SU-DHL-6 (cell line): ENCODE measurements at regions not wholly inside any gene's neighbourhood (a gene's known extent, or its start where the extent isn't known, plus 50 kb on each side); places are given as distances from the start of the nearest gene placed in this dataset.

Source experiments
- H2AFZ ChIP-seq: fragments of 200-600 bp; sonication (generic); 2 replicates; pipeline ENCODE4 v1.6.1; 2014; ENCODE audit warnings: low read depth, mild to moderate bottlenecking, moderate library complexity, mixed read lengths, antibody characterized with exemption, low read length; ENCODE audit not compliant: severe bottlenecking
- H3F3A ChIP-seq: fragments of 200-600 bp; shearing (Covaris generic); 2 replicates; pipeline ENCODE4 v1.6.0; 2016; ENCODE audit warnings: antibody characterized with exemption, mild to moderate bottlenecking; ENCODE audit not compliant: insufficient read depth
- H3K27ac ChIP-seq: fragments of 200-600 bp; sonication (generic); 2 replicates; pipeline ENCODE4 v1.5.1; 2016; ENCODE audit warnings: low read depth, mild to moderate bottlenecking, low read length, moderate library complexity, mixed read lengths
- H3K27me3 ChIP-seq: fragments of 200-600 bp; sonication (generic), shearing (Covaris generic); 2 replicates; pipeline ENCODE4 v1.6.0; 2014; ENCODE audit warnings: mild to moderate bottlenecking, low read length
- H3K36me3 ChIP-seq: fragments of 200-600 bp; sonication (generic); 2 replicates; pipeline ENCODE4 v1.6.1; 2014; ENCODE audit warnings: mild to moderate bottlenecking, low read length, mixed read lengths
- H3K4me2 ChIP-seq: fragments of 300-600, 200-600 bp; shearing (Covaris generic), sonication (generic); 2 replicates; pipeline ENCODE4 v1.6.0; 2014; ENCODE audit warnings: low read length, low read depth, mild to moderate bottlenecking; ENCODE audit not compliant: poor library complexity, severe bottlenecking
- H3K4me3 ChIP-seq: fragments of 200-600 bp; sonication (generic); 2 replicates; pipeline ENCODE4 v1.5.1; 2014; ENCODE audit warnings: antibody characterized with exemption, low read length, mild to moderate bottlenecking, mixed read lengths; ENCODE audit not compliant: insufficient read depth, poor library complexity, severe bottlenecking
- H3K79me2 ChIP-seq: fragments of 200-600 bp; sonication (generic); 2 replicates; pipeline ENCODE4 v1.6.1; 2014; ENCODE audit warnings: mild to moderate bottlenecking, low read length, moderate library complexity; ENCODE audit not compliant: insufficient read depth
- H3K9ac ChIP-seq: fragments of 200-600 bp; sonication (generic); 2 replicates; pipeline ENCODE4 v1.7.0; 2014; ENCODE audit warnings: mild to moderate bottlenecking, low read length
- H3K9me2 ChIP-seq: fragments of 200-600 bp; sonication (generic); replicated peaks from 2 replicates; pipeline ENCODE4 v1.6.1; 2014; ENCODE audit warnings: low read length; ENCODE audit not compliant: insufficient read depth
- H3K9me3 ChIP-seq: fragments of 200-600 bp; sonication (generic); 2 replicates; pipeline ENCODE4 v1.6.1; 2014; ENCODE audit warnings: low read length, mixed read lengths; ENCODE audit not compliant: insufficient read depth
- H4K20me1 ChIP-seq: fragments of 200-600 bp; sonication (generic); 2 replicates; pipeline ENCODE4 v1.6.1; 2014; ENCODE audit warnings: low read depth, mild to moderate bottlenecking, antibody characterized with exemption, low read length, moderate library complexity, mixed read lengths
- CTCF ChIP-seq: fragments of 200-600 bp; sonication (generic); IDR thresholded peaks from one replicate; pipeline ENCODE4 v1.5.1; 2017; ENCODE audit warnings: antibody characterized with exemption, mild to moderate bottlenecking, low read length, moderate library complexity; ENCODE audit not compliant: insufficient read depth, poor library complexity, severe bottlenecking
- EZH2phosphoT487 ChIP-seq: fragments of 200-600 bp; sonication (generic), shearing (Covaris generic); conservative IDR thresholded peaks from 2 replicates; pipeline ENCODE4 v1.6.1; 2018; ENCODE audit warnings: mild to moderate bottlenecking, antibody characterized with exemption, low read length, moderate library complexity, mixed read lengths

GRCh38 chr12:75656648-75657047 is 145.2 kb upstream of the KRR1 start:
- Histone ChIP-seq H3K27me3 (no peaks in the 10 kb centered on the region), H2AFZ (no peak overlapping the region), H3K36me3 (no peaks in the 10 kb centered on the region), H3K9ac (no peak overlapping the region), H4K20me1 (no peaks in the 10 kb centered on the region), H3K27ac (no peak overlapping the region), H3K79me2 (no peaks in the 10 kb centered on the region), H3K9me3 (no peaks in the 10 kb centered on the region), H3K4me2 (no peak overlapping the region), H3K9me2 (no peaks in the 10 kb centered on the region), H3F3A (no peaks in the 10 kb centered on the region), H3K4me3 (no peak overlapping the region)
- TF ChIP-seq EZH2phosphoT487 (no peak), CTCF (no peak)

- Histone ChIP-seq H2AFZ (no peak overlapping the region), H3K79me2 (no peaks in the 10 kb centered on the region), H3K9ac (no peak overlapping the region), H3K36me3 (no peaks in the 10 kb centered on the region), H3K9me2 (no peaks in the 10 kb centered on the region), H3K27ac (no peak overlapping the region), H4K20me1 (no peaks in the 10 kb centered on the region), H3K9me3 (no peaks in the 10 kb centered on the region), H3K4me2 (no peak overlapping the region), H3K4me3 (no peak overlapping the region), H3F3A (no peaks in the 10 kb centered on the region), H3K27me3 (no peaks in the 10 kb centered on the region)
- no peak for TF ChIP-seq EZH2phosphoT487
Measured at GRCh38 chr12:75656210-75656609, 144.8 kb upstream of the KRR1 start.

GRCh38 chr12:75655315-75655806 is 144.0 kb upstream of the KRR1 start:
- no peak overlapping the region for H3K4me2 ChIP-seq
- no peak overlapping the region for H3K9ac ChIP-seq
- H3K4me3 ChIP-seq = no peak overlapping the region
- no peaks in the 10 kb centered on the region for H3K27me3 ChIP-seq
- no peaks in the 10 kb centered on the region for H3K9me2 ChIP-seq
- H3F3A ChIP-seq = no peaks in the 10 kb centered on the region
- H3K9me3 ChIP-seq = no peaks in the 10 kb centered on the region
- H4K20me1 ChIP-seq = no peaks in the 10 kb centered on the region
- H3K27ac ChIP-seq = no peak overlapping the region
- H2AFZ ChIP-seq = no peak overlapping the region
- H3K79me2 ChIP-seq = no peaks in the 10 kb centered on the region
- no peak for TF ChIP-seq EZH2phosphoT487
- no peak for TF ChIP-seq CTCF
- no peaks in the 10 kb centered on the region for H3K36me3 ChIP-seq

- no peaks in the 10 kb centered on the region for H3K9me2 ChIP-seq
- H3F3A ChIP-seq = no peaks in the 10 kb centered on the region
- no peak overlapping the region for H3K4me3 ChIP-seq
- H3K36me3 ChIP-seq = no peaks in the 10 kb centered on the region
- no peak overlapping the region for H3K27ac ChIP-seq
- no peaks in the 10 kb centered on the region for H3K9me3 ChIP-seq
- TF ChIP-seq EZH2phosphoT487 = no peak
- no peak for TF ChIP-seq CTCF
- no peaks in the 10 kb centered on the region for H3K79me2 ChIP-seq
- no peaks in the 10 kb centered on the region for H4K20me1 ChIP-seq
- H3K4me2 ChIP-seq = no peak overlapping the region
- no peak overlapping the region for H3K9ac ChIP-seq
- H3K27me3 ChIP-seq = no peaks in the 10 kb centered on the region
- no peak overlapping the region for H2AFZ ChIP-seq
Measured at GRCh38 chr12:75651342-75651695, 139.9 kb upstream of the KRR1 start.
